HEK293T (cell line): ENCODE measurements at regions not wholly inside any gene's neighbourhood (a gene's known extent, or its start where the extent isn't known, plus 50 kb on each side); places are given as distances from the start of the nearest gene placed in this dataset.
A peak's percentile ranks its signal among the peaks of the same experiment; 100 is the strongest.

Experiments
- CTCF ChIA-PET: fragments of 350-600 bp; formaldehyde crosslinking; extraction: SDS; loops from one replicate; lab custom pipeline; 2021; ENCODE audit warnings: antibody characterized with exemption, inconsistent platforms; lab: Yijun Ruan, JAX
- POLR2A ChIA-PET: fragments of 350-600 bp; formaldehyde crosslinking; extraction: SDS; loops from one replicate; lab custom pipeline; 2020; ENCODE audit warnings: antibody characterized with exemption, inconsistent platforms; lab: Yijun Ruan, JAX
- DNase-seq: peaks from one replicate; pipeline ENCODE4 v3.0.0; 2012; ENCODE audit warnings: mixed read lengths; ENCODE audit errors: extremely low spot score
- ARNT ChIP-seq: fragments of 450-650 bp; IDR thresholded peaks from 2 replicates; pipeline ENCODE4 v1.6.1; 2017; ENCODE audit warnings: mild to moderate bottlenecking
- BHLHE40 ChIP-seq: fragments of 450-650 bp; IDR thresholded peaks from 2 replicates; pipeline ENCODE4 v1.6.1; 2016; ENCODE audit warnings: mild to moderate bottlenecking, moderate library complexity, borderline replicate concordance
- CTBP1 ChIP-seq: fragments of 450-650 bp; IDR thresholded peaks from 2 replicates; pipeline ENCODE4 v1.6.1; 2016; ENCODE audit warnings: borderline replicate concordance
- ELF4 ChIP-seq: fragments of 450-650 bp; IDR thresholded peaks from 2 replicates; pipeline ENCODE4 v1.6.1; 2017; ENCODE audit warnings: antibody characterized with exemption
- FOXA1 ChIP-seq: fragments of 450-650 bp; IDR thresholded peaks from 2 replicates; pipeline ENCODE4 v1.6.1; 2016; ENCODE audit warnings: mild to moderate bottlenecking
- FOXK2 ChIP-seq: fragments of 450-650 bp; IDR thresholded peaks from 2 replicates; pipeline ENCODE4 v1.6.1; 2016; ENCODE audit warnings: mild to moderate bottlenecking
- FOXM1 ChIP-seq: fragments of 450-650 bp; IDR thresholded peaks from 2 replicates; pipeline ENCODE4 v1.6.1; 2017; ENCODE audit warnings: mild to moderate bottlenecking, borderline replicate concordance
- HDGF ChIP-seq: fragments of 450-650 bp; IDR thresholded peaks from 2 replicates; pipeline ENCODE4 v1.6.1; 2017; ENCODE audit warnings: antibody characterized with exemption, borderline replicate concordance
- L3MBTL2 ChIP-seq: fragments of 450-650 bp; conservative IDR thresholded peaks from 2 replicates; pipeline ENCODE4 v1.6.1; 2016; ENCODE audit warnings: mild to moderate bottlenecking
- LEF1 ChIP-seq: fragments of 450-650 bp; IDR thresholded peaks from 2 replicates; pipeline ENCODE4 v1.6.1; 2017; ENCODE audit warnings: mild to moderate bottlenecking, borderline replicate concordance
- NFRKB ChIP-seq: fragments of 450-650 bp; IDR thresholded peaks from 2 replicates; pipeline ENCODE4 v1.6.1; 2016; ENCODE audit warnings: mild to moderate bottlenecking, moderate library complexity
- PKNOX1 ChIP-seq: fragments of 450-650 bp; IDR thresholded peaks from 2 replicates; pipeline ENCODE4 v1.6.1; 2016
- SP1 ChIP-seq: fragments of 450-650 bp; IDR thresholded peaks from 2 replicates; pipeline ENCODE4 v1.6.1; 2017
- SUZ12 ChIP-seq: fragments of 450-650 bp; IDR thresholded peaks from 2 replicates; pipeline ENCODE4 v1.6.1; 2016; ENCODE audit warnings: mild to moderate bottlenecking
- TARDBP ChIP-seq: fragments of 450-650 bp; IDR thresholded peaks from 2 replicates; pipeline ENCODE4 v1.6.1; 2016
- ZNF384 ChIP-seq: fragments of 450-650 bp; IDR thresholded peaks from 2 replicates; pipeline ENCODE4 v1.6.1; 2016

- CTCF ChIA-PET, result no interaction called here
- TF ChIP-seq LEF1, result no peak
- DNase-seq, result no peak
- POLR2A ChIA-PET, result no interaction called here
These were observed 55.1 kb upstream of the STARD13 start for GRCh38 chr13:33340631-33341030.

DNA sequence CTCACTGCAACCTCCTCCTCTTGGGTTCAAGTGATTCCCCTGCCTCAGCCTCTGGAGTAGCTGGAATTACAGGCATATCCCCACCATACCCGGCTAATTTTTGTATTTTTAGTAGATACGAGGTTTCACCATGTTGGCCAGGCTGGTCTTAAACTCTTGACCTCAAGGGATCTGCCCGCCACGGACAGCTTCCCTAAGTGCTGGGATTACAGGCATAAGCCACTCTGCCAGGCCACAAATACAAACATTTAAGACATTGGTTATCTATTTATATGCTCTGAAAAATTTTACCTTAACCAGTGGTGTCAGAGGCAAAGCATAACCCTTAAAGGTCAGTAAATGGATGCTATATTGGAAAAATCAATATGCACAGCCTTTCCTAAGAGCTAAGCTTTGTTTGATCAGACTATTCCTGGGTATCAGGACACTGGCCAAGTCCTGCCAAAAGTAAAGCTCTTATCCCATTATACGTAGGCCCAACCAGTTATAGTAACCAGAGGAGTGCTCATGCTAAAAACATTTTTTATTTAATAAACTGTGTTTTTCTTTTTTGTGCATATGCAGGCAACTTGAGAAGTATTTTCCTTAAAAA lies 56.4 kb upstream of the STARD13 start:
- ChIA-PET CTCF (no interaction called here), POLR2A (no interaction called here)
- TF ChIP-seq FOXM1 (no peak), LEF1 (no peak), ELF4 (no peak), HDGF (no peak), BHLHE40 (no peak), CTBP1 (no peak), FOXK2 (no peak), SUZ12 (no peak), FOXA1 (no peak), TARDBP (no peak), ARNT (no peak), NFRKB (no peak), ZNF384 (no peak), SP1 (no peak), L3MBTL2 (no peak)
- no peak for DNase-seq

DNA sequence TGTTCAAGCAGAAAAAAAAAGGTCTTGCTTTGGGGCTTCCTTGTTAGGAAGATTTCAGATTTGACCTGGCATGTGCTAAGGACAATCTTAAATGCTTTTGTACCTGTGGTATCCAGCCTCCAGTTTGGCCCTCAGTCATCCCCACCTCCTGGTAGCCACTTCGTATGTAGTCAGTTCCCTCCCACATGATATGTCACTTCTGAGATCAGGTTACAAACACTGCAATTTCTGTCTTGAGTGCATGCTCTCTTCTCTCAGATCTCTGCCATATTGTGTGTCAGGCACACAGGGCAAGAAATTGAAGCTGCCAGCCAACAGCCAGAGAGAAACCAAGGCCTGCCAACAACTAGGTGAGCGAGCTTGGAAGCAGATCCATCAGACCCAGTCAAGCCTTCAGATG lies 60.3 kb upstream of the STARD13 start:
- no peak for DNase-seq
- CTCF ChIA-PET, result no interaction called here
- POLR2A ChIA-PET, result no interaction called here
- no peak for TF ChIP-seq NFRKB
- peak; percentile 80 for TF ChIP-seq L3MBTL2

DNA sequence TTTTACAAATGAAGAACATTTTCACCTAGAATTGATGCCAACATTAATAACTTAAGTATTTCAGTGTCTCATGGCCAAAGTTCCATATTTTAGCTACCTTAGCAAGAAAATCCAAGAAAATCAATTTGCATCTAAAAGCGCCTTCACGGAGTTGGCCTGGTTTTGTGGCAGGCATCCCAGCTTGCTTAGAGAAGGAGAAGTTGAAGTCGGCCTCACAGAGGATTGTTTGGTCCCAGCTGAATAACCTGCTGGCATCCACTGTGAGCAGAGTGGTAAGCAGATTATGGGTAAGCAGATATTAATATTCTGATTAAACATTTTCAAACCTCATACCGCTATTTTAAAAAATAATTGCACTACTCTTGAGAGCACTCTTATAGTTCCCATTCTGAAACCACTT lies 62.3 kb upstream of the STARD13 start:
- TF ChIP-seq SUZ12 (no peak), PKNOX1 (no peak), FOXK2 (no peak), FOXM1 (no peak), ZNF384 (no peak), BHLHE40 (no peak), HDGF (no peak), TARDBP (no peak), ARNT (no peak), NFRKB (no peak), CTBP1 (no peak), ELF4 (no peak), LEF1 (no peak), FOXA1 (no peak), L3MBTL2 (no peak), SP1 (no peak)
- POLR2A ChIA-PET, result no interaction called here
- CTCF ChIA-PET, result interaction anchor here (1.4 kb wide), 1 partner anchor 13 kb away, joined by 3 read pairs; no protein-coding TSS in a partner anchor
- DNase-seq, result no peak

DNA sequence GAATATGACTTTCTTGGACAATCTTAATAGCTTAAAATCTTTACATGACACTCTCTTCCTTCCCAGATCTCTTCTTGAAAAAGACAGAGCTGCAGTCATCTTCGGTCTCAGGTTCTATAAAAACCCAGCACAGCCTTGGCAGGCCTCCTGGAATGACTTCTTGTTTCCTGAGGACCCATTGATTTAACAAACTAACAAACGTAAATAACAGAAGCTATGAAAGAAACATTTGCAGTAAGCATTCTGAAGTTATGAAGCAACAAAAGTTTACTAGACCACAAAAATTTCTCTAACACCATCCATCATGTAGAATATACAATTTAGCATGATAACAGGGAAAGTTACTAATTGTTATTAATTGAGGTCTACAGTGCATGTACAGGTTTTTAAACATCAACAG lies 62.8 kb upstream of the STARD13 start:
- POLR2A ChIA-PET, result no interaction called here
- CTCF ChIA-PET, result interaction anchor here (1.4 kb wide), 1 partner anchor 13 kb away, joined by 3 read pairs; no protein-coding TSS in a partner anchor
- DNase-seq, result no peak
- TF ChIP-seq PKNOX1 (no peak), FOXK2 (no peak), BHLHE40 (no peak)

DNA sequence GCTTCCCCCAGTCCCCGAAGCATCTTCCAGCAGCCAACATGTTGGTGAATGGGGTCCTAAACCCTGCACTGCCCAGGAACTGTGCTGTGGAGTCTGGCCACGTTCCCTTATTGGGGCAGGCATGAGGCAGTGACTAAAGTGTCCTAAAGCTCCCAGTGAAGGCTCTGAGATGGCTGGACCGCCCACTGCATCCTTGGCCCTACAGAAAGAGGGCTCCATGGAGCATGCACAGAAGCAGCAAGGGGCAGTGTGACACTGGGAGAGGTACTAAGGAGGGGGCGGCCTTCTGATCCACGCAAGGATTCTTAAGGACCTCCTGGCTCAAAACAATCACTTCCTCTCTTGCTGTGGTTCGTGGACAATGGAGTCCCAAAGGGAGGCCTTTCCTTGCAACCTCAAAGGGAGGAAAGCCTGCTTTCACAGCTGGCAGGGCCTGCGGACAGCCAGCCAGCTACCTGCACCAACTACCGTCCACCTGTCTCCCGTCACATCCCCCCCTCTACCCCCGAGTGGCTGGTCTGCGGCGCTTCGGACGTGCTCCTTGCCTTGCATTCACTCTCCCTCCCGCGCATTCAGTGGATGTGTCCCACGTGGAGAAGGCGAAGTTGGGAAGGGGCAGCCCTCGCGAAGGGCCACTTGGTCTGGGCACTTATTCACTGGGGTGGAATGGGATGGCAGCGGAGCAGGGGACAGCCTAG lies 63.9 kb upstream of the STARD13 start:
- POLR2A ChIA-PET, result no interaction called here
- TF ChIP-seq CTBP1, result no peak
- peak; percentile 66; the same call in 1 of the 2 replicates for TF ChIP-seq L3MBTL2
- peak; percentile 34 for DNase-seq
- CTCF ChIA-PET, result interaction anchor here (1.4 kb wide), 1 partner anchor 14 kb away, joined by 3 read pairs; no protein-coding TSS in a partner anchor

GRCh38 chr13:33349986-33350826 lies 64.7 kb upstream of the STARD13 start:
- TF ChIP-seq L3MBTL2 (peak; percentile 24; the same call in 1 of the 2 replicates), TARDBP (no peak)
- ChIA-PET POLR2A (no interaction called here), CTCF (no interaction called here)
- DNase-seq, result peak; percentile 49
